GM18520 (cell line): ENCODE measurements at regions not wholly inside any gene's neighbourhood (a gene's known extent, or its start where the extent isn't known, plus 50 kb on each side); places are given as distances from the start of the nearest gene placed in this dataset.
A peak's percentile ranks its signal among the peaks of the same experiment; 100 is the strongest.

Experiments used
- ATAC-seq: cut with Tn5 transposase; IDR thresholded peaks from one replicate; pipeline ENCODE4 v1.9.1; 2021; ENCODE audit not compliant: unreplicated experiment

- ATAC-seq: no peak
Observed at GRCh38 chr2:216808805-216809425, 50.9 kb downstream of the TNP1 start.

GRCh38 chr2:216807857-216808272, 52.0 kb downstream of the TNP1 start:
- no peak for ATAC-seq

- no peak for ATAC-seq
Observed at GRCh38 chr2:216804357-216805350, 55.2 kb downstream of the TNP1 start.

GRCh38 chr2:216803791-216804190, 56.1 kb downstream of the TNP1 start:
- no peak for ATAC-seq

- no peak for ATAC-seq
Observed at GRCh38 chr2:216802516-216803215, 57.2 kb downstream of the TNP1 start.

GRCh38 chr2:216800836-216801235, 59.0 kb downstream of the TNP1 start:
- ATAC-seq: no peak

GRCh38 chr2:216799873-216800431, 59.9 kb downstream of the TNP1 start:
- ATAC-seq: no peak

- no peak for ATAC-seq
Observed at GRCh38 chr2:216796115-216796840, 63.6 kb downstream of the TNP1 start.

- ATAC-seq: no peak
Observed at GRCh38 chr2:216793386-216793785, 66.5 kb downstream of the TNP1 start.

GRCh38 chr2:216792222-216793021, 67.4 kb downstream of the TNP1 start:
- ATAC-seq: no peak

- ATAC-seq: no peak
Observed at GRCh38 chr2:216791303-216791702, 68.6 kb downstream of the TNP1 start.

GRCh38 chr2:216789081-216789480, 70.8 kb downstream of the TNP1 start:
- no peak for ATAC-seq

- no peak for ATAC-seq
Observed at GRCh38 chr2:216787851-216788540, 71.9 kb downstream of the TNP1 start.

- ATAC-seq: no peak
Observed at GRCh38 chr2:216786676-216787075, 73.2 kb downstream of the TNP1 start.

- no peak for ATAC-seq
Observed at GRCh38 chr2:216784456-216784855, 75.4 kb downstream of the TNP1 start.

- no peak for ATAC-seq
Observed at GRCh38 chr2:216781709-216782108, 78.2 kb downstream of the TNP1 start.

GRCh38 chr2:216780843-216781242, 79.0 kb downstream of the TNP1 start:
- ATAC-seq: no peak

GRCh38 chr2:216777637-216778273, 82.1 kb downstream of the TNP1 start:
- peak; percentile 93 for ATAC-seq
